ENCODE measurements at regions not wholly inside any gene's neighbourhood (a gene's known extent, or its start where the extent isn't known, plus 50 kb on each side); places are given as distances from the start of the nearest gene placed in this dataset.

- TF ChIP-seq CTCF (IDR thresholded peaks at IDR 0.05) (no peak), EZH2 (IDR thresholded peaks at IDR 0.05; ENCODE audit: borderline replicate concordance, insufficient read depth, low read depth, low read length, poor library complexity, severe bottlenecking) (no peak)
Measured at GRCh38 chr7:156499247-156499881, 141.2 kb upstream of the RNF32 start.

Data from B cell (primary cell).